HAP-1 (cell line): ENCODE measurements at regions not wholly inside any gene's neighbourhood (a gene's known extent, or its start where the extent isn't known, plus 50 kb on each side); places are given as distances from the start of the nearest gene placed in this dataset.
"Not testable (repeated sequence)": the region's sequence is repeated elsewhere in the genome, so short reads cannot be mapped to it uniquely, and the experiment has no call there.

Experiments used
- DNase-seq, 2 experiments: peaks; one replicate each; pipeline ENCODE4 v3.0.0-alpha.2; 2016 to 2020; ENCODE audit warnings: low spot score in 2 of 2
- H3K27me3 ChIP-seq: fragments of 250-450 bp; sonication (Bioruptor Pico); 2 replicates; pipeline ENCODE4 v1.5.1; 2020; ENCODE audit warnings: low read depth, mild to moderate bottlenecking, moderate library complexity
- H3K36me3 ChIP-seq: fragments of 250-450 bp; sonication (Bioruptor Pico); replicated peaks from 2 replicates; pipeline ENCODE4 v1.5.1; 2020; ENCODE audit warnings: mild to moderate bottlenecking
- H3K4me1 ChIP-seq: fragments of 250-450 bp; sonication (Bioruptor Pico); 2 replicates; pipeline ENCODE4 v1.5.1; 2020; ENCODE audit warnings: mild to moderate bottlenecking
- H3K4me3 ChIP-seq: fragments of 250-450 bp; sonication (Bioruptor Pico); 2 replicates; pipeline ENCODE4 v1.5.1; 2020; ENCODE audit warnings: mild to moderate bottlenecking, moderate library complexity
- H3K9me3 ChIP-seq: fragments of 250-450 bp; sonication (Bioruptor Pico); 2 replicates; pipeline ENCODE4 v1.5.1; 2020; ENCODE audit warnings: mild to moderate bottlenecking, moderate library complexity
- in situ Hi-C: fragments of 300-500 bp; cut with MboI; formaldehyde crosslinking; loops from 3 replicates; pipeline ENCODE4 v1.14.3; 2020; ENCODE audit warnings: low sequenced_read_pairs, inconsistent platforms, mixed read lengths

DNA sequence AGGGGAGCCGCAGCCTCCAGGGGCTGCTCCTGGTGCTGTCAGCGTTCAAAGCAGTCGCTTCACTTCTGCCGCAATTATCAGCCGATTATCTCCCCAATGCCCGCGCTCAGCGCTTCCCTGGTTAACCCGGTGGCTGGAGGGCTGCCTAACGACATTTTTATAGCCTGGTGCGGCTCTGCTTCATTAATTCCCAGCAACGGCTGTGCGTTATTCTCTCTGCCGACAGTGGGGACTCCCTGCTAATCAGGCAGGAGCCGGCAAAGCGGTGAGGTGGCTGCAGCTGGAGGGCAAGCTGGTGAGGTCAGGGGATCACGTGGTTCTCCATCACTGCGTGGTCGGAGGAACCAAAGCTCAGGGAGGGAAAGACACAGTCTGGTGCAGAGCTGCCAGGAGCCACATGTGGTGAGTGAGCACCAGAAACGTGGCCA is 62.9 kb downstream of the GLRX5 start:
- peak; percentile 50 to 67 for DNase-seq
- in situ Hi-C loops: no loop called here
- Histone ChIP-seq H3K27me3 (no peaks in the 10 kb centered on the region; the same call in 1 of the 2 replicates), H3K9me3 (no peaks in the 10 kb centered on the region), H3K36me3 (no peaks in the 10 kb centered on the region), H3K4me3 (0 out of 2 replicates have a peak overlapping the region, but pooled peaks have one; percentile 5), H3K4me1 (peaks cover 9% of the 10 kb centered on the region)

DNA sequence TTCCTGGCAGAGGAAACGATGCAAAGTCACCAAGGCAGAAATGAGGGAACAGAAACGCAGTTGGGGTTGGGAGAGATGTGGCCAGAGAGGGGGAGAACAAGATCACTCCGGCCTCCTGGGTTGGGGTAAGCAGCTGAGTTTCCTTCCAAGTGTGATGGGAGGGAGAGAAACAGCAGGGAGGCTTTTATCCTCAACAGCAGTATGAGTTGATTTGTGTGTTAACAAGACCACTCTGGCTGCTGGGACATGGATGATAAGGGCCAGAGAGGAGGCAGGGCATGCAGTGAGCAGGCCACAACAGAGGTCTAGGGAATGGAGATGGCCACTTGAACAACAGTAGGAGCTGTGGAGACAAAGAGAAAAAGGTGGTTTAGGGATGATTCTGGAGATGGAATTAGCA is 66.8 kb downstream of the GLRX5 start:
- no peak for DNase-seq
- in situ Hi-C loops: no loop called here

GRCh38 chr14:95603415-95603814 is 68.6 kb downstream of the GLRX5 start:
- H3K9me3 ChIP-seq: no peaks in the 10 kb centered on the region
- in situ Hi-C loops: no loop called here
- no peaks in the 10 kb centered on the region; the same call in 1 of the 2 replicates for H3K27me3 ChIP-seq
- H3K4me3 ChIP-seq: no peak overlapping the region
- H3K4me1 ChIP-seq: no peaks in the 10 kb centered on the region
- DNase-seq: no peak
- H3K36me3 ChIP-seq: no peaks in the 10 kb centered on the region

More for the DNA sequence above, 66.8 kb downstream of the GLRX5 start:
- Histone ChIP-seq H3K4me3 (no peak overlapping the region), H3K9me3 (no peaks in the 10 kb centered on the region), H3K27me3 (no peaks in the 10 kb centered on the region; the same call in 1 of the 2 replicates), H3K4me1 (peaks cover 9% of the 10 kb centered on the region), H3K36me3 (no peaks in the 10 kb centered on the region)

- no peaks in the 10 kb centered on the region; the same call in 1 of the 2 replicates for H3K27me3 ChIP-seq
These were observed 71.4 kb downstream of the GLRX5 start for GRCh38 chr14:95606266-95606665.

GRCh38 chr14:95608637-95609235 is 73.9 kb downstream of the GLRX5 start:
- no peak for DNase-seq
- Histone ChIP-seq H3K9me3 (no peaks in the 10 kb centered on the region), H3K4me1 (no peaks in the 10 kb centered on the region), H3K36me3 (no peaks in the 10 kb centered on the region), H3K4me3 (no peak overlapping the region), H3K27me3 (no peaks in the 10 kb centered on the region; the same call in 1 of the 2 replicates)
- in situ Hi-C loops: loop anchor here (5.0 kb wide), 1 partner anchor 164 kb away; no protein-coding TSS in a partner anchor

More at GRCh38 chr14:95606266-95606665, 71.4 kb downstream of the GLRX5 start:
- in situ Hi-C loops: loop anchor here (5.0 kb wide), 1 partner anchor 166 kb away; no protein-coding TSS in a partner anchor
- Histone ChIP-seq H3K4me1 (no peaks in the 10 kb centered on the region), H3K36me3 (no peaks in the 10 kb centered on the region), H3K4me3 (no peak overlapping the region), H3K9me3 (no peaks in the 10 kb centered on the region)
- DNase-seq: no peak

DNA sequence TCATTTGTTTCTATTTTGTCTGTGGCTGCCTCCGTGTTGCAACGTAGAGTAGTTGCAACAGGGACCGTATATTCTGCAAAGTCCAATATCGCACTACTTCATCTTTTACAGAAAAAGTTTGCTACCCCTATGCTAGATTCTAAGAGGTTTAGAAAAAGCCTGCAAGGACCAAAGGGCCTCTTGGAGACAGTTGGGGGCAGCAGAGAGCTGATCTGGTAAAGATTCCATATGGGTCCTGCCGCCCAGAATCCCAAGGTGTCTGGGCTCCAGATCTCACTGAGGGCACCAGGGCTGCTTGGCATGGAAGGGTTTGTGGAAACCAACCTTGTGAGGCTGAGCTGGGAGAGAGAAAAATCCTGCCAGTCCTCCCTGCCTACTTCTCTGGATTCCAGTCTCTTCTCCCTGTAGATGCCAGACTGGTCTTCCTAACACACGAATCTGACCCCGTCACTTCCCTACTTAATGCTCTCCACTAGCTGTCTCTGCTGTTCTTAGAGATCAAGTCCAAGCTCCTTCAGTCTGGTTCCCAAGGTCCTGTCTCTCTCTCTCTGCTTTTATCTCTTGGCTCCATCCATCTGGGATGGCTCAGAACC is 74.6 kb downstream of the GLRX5 start:
- Histone ChIP-seq H3K4me1 (no peaks in the 10 kb centered on the region), H3K4me3 (no peak overlapping the region), H3K36me3 (no peaks in the 10 kb centered on the region), H3K27me3 (no peaks in the 10 kb centered on the region; the same call in 1 of the 2 replicates), H3K9me3 (no peaks in the 10 kb centered on the region)
- in situ Hi-C loops: loop anchor here (5.0 kb wide), 1 partner anchor 163 kb away; no protein-coding TSS in a partner anchor
- DNase-seq: peak; percentile 51 to 84

GRCh38 chr14:95611293-95611880 is 74.8 kb upstream of the TCL1B start:
- H3K27me3 ChIP-seq: no peaks in the 10 kb centered on the region; the same call in 1 of the 2 replicates
- in situ Hi-C loops: no loop called here

GRCh38 chr14:95614349-95614748 is 71.9 kb upstream of the TCL1B start:
- H3K27me3 ChIP-seq: no peaks in the 10 kb centered on the region
- in situ Hi-C loops: no loop called here
- DNase-seq: no peak

More at GRCh38 chr14:95611293-95611880, 74.8 kb upstream of the TCL1B start:
- Histone ChIP-seq H3K4me1 (peaks cover 4% of the 10 kb centered on the region), H3K9me3 (no peaks in the 10 kb centered on the region), H3K36me3 (no peaks in the 10 kb centered on the region), H3K4me3 (no peak overlapping the region)
- DNase-seq: no peak

GRCh38 chr14:95616745-95617144 is 69.5 kb upstream of the TCL1B start:
- no peaks in the 10 kb centered on the region for H3K27me3 ChIP-seq
- no peaks in the 10 kb centered on the region for H3K9me3 ChIP-seq
- in situ Hi-C loops: no loop called here
- DNase-seq: peak; percentile 71 to 82
- no peak overlapping the region for H3K4me3 ChIP-seq
- H3K4me1 ChIP-seq: peaks cover 52% of the 10 kb centered on the region
- no peaks in the 10 kb centered on the region for H3K36me3 ChIP-seq

More at GRCh38 chr14:95614349-95614748, 71.9 kb upstream of the TCL1B start:
- H3K36me3 ChIP-seq: no peaks in the 10 kb centered on the region
- H3K9me3 ChIP-seq: no peaks in the 10 kb centered on the region
- H3K4me1 ChIP-seq: peaks cover 34% of the 10 kb centered on the region
- no peak overlapping the region for H3K4me3 ChIP-seq

DNA sequence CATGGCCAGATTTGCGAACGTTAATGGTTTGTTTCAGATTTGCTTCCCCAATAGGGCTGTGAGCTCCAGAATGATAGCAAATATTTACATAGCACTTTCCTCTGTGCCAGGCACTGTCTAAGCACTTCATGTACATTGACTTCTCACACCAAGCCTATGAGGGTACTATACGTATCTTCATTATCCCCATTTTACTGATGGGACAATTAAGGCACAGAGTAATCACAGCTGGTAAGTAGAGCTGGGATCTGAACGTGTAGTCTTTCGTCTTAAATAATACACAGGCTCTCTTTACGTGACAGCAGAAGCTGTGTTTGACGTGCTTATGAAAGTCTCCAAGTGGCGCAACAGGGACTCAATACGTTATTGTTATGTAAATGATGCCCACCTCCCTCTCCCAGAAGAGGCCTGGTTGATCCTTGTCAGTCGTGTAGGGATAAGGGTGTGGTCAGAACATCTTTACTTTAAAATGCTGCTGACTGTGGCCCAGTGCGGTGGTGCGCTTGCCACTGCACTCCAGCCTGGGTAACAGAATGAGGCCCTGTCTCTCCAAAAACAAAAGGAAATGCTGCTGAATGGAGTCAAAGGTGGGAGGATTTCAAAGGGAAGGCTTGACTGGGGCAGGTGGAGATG is 66.3 kb upstream of the TCL1B start:
- H3K36me3 ChIP-seq: no peaks in the 10 kb centered on the region
- H3K4me1 ChIP-seq: peaks cover 60% of the 10 kb centered on the region
- no peaks in the 10 kb centered on the region for H3K9me3 ChIP-seq
- peak; percentile 74 to 96 for DNase-seq
- H3K27me3 ChIP-seq: no peaks in the 10 kb centered on the region
- in situ Hi-C loops: no loop called here
- peak overlapping the region; percentile 3; the same call in 1 of the 2 replicates for H3K4me3 ChIP-seq

DNA sequence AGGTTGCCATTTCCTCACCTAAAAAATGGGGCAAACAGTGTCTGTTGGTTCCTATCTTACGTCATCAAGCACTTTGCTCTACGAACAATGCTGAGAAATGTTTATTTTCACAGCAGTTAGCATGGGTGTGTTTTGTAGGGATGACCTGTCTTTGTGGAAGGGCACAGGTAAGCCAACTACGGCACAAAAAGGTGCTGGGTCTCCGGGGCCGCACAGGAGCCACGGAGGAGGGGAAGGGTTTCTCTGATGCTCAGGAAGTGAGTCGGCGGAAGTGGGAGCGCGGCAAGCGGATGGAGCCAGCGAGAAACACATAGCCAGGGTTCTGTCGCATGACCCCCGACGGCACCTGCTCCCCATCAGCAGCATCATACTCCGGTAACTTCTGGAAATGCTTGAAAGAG is 65.6 kb upstream of the TCL1B start:
- no peaks in the 10 kb centered on the region for H3K9me3 ChIP-seq
- peak overlapping the region; percentile 3; the same call in 1 of the 2 replicates for H3K4me3 ChIP-seq
- H3K27me3 ChIP-seq: no peaks in the 10 kb centered on the region
- in situ Hi-C loops: no loop called here
- peaks cover 60% of the 10 kb centered on the region for H3K4me1 ChIP-seq
- no peaks in the 10 kb centered on the region for H3K36me3 ChIP-seq
- DNase-seq: peak in 1 of 2 experiments; percentile 15

GRCh38 chr14:95623195-95623594 is 63.0 kb upstream of the TCL1B start:
- Histone ChIP-seq H3K36me3 (no peaks in the 10 kb centered on the region), H3K9me3 (no peaks in the 10 kb centered on the region), H3K27me3 (no peaks in the 10 kb centered on the region), H3K4me1 (peaks cover 38% of the 10 kb centered on the region), H3K4me3 (no peak overlapping the region)
- DNase-seq: no peak
- in situ Hi-C loops: no loop called here

DNA sequence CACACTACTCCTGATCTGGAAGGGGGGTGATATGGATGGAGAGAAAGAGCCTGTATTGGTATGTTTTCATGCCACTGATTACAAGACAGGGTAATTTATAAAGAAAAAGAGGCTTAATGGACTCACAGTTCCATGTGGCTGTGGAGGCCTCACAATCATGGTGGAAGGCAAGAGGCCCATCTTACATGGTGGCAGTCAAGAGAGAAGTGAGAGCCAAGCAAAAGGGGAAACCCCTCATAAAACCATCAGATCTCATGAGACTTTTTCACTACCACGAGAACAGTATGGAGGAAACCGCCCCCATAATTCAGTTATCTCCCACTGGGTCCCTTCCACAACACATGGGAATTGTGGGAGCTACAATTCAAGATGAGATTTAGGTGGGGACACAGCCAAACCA is 60.5 kb upstream of the TCL1B start:
- H3K4me3 ChIP-seq, in situ Hi-C loops, DNase-seq, H3K9me3 ChIP-seq, H3K36me3 ChIP-seq, H3K27me3 ChIP-seq: not testable (repeated sequence)
- peaks cover 17% of the 10 kb centered on the region for H3K4me1 ChIP-seq
